Type B pancreatic cell (in vitro differentiated cells): ENCODE measurements at regions not wholly inside any gene's neighbourhood (a gene's known extent, or its start where the extent isn't known, plus 50 kb on each side); places are given as distances from the start of the nearest gene placed in this dataset.
A peak's percentile ranks its signal among the peaks of the same experiment; 100 is the strongest.

ENCODE experiments used
- DNase-seq: peaks from one replicate; pipeline ENCODE4 v3.0.0; 2021; ENCODE audit warnings: mixed read lengths; ENCODE audit not compliant: unreplicated experiment; ENCODE audit errors: extremely low spot score
- H3K27ac Mint-ChIP-seq: 2 replicates; pipeline ENCODE4 v1.8.0; 2021; ENCODE audit warnings: mild to moderate bottlenecking, mixed read lengths
- H3K27me3 Mint-ChIP-seq: 2 replicates; pipeline ENCODE4 v1.8.0; 2021; ENCODE audit warnings: mixed read lengths
- H3K36me3 Mint-ChIP-seq: 2 replicates; pipeline ENCODE4 v1.8.0; 2021; ENCODE audit warnings: mixed read lengths
- H3K4me1 Mint-ChIP-seq: one replicate; pipeline ENCODE4 v1.8.0; 2021; ENCODE audit warnings: mixed read lengths; ENCODE audit not compliant: unreplicated experiment
- H3K4me3 Mint-ChIP-seq: 2 replicates; pipeline ENCODE4 v1.8.0; 2021; ENCODE audit warnings: mild to moderate bottlenecking, mixed read lengths
- H3K9me3 Mint-ChIP-seq: 2 replicates; pipeline ENCODE4 v1.8.0; 2021; ENCODE audit warnings: mixed read lengths
- CTCF ChIP-seq: fragments of 200-600 bp; sonication (generic); conservative IDR thresholded peaks from 2 replicates; pipeline ENCODE4 v1.5.0; 2021; ENCODE audit warnings: antibody characterized with exemption, mild to moderate bottlenecking

- TF ChIP-seq CTCF: no peak
- H3K9me3 Mint-ChIP-seq: peaks cover 4% of the 10 kb centered on the region
- no peak overlapping the region for H3K27ac Mint-ChIP-seq
- H3K4me3 Mint-ChIP-seq: no peak overlapping the region
- H3K36me3 Mint-ChIP-seq: no peaks in the 10 kb centered on the region
- DNase-seq: no peak
- H3K4me1 Mint-ChIP-seq: peaks cover 32% of the 10 kb centered on the region
- H3K27me3 Mint-ChIP-seq: peaks cover 7% of the 10 kb centered on the region
Measured at GRCh38 chr16:50460538-50461399, 87.4 kb upstream of the NKD1 start.

- DNase-seq: no peak
- TF ChIP-seq CTCF: no peak
- Mint-ChIP-seq H3K27me3 (peaks cover 7% of the 10 kb centered on the region), H3K36me3 (no peaks in the 10 kb centered on the region), H3K4me3 (no peak overlapping the region), H3K9me3 (peaks cover 4% of the 10 kb centered on the region), H3K4me1 (peaks cover 40% of the 10 kb centered on the region), H3K27ac (no peak overlapping the region)
Measured at GRCh38 chr16:50459496-50460080, 88.6 kb upstream of the NKD1 start.

- peaks cover 4% of the 10 kb centered on the region for H3K9me3 Mint-ChIP-seq
- H3K27ac Mint-ChIP-seq: peak overlapping the region; percentile 95
- peaks cover 40% of the 10 kb centered on the region for H3K4me1 Mint-ChIP-seq
- TF ChIP-seq CTCF: no peak
- H3K4me3 Mint-ChIP-seq: no peak overlapping the region
- no peaks in the 10 kb centered on the region for H3K36me3 Mint-ChIP-seq
- H3K27me3 Mint-ChIP-seq: peaks cover 7% of the 10 kb centered on the region
- DNase-seq: no peak
Measured at GRCh38 chr16:50458667-50459495, 89.3 kb upstream of the NKD1 start.

GRCh38 chr16:50457979-50458491 is 89.2 kb upstream of the BRD7 start:
- Mint-ChIP-seq H3K27ac (peak overlapping the region; percentile 95), H3K27me3 (peaks cover 7% of the 10 kb centered on the region), H3K9me3 (peaks cover 4% of the 10 kb centered on the region), H3K4me3 (no peak overlapping the region), H3K4me1 (peaks cover 32% of the 10 kb centered on the region), H3K36me3 (no peaks in the 10 kb centered on the region)
- no peak for DNase-seq
- no peak for TF ChIP-seq CTCF

- H3K4me3 Mint-ChIP-seq: peak overlapping the region; percentile 52
Measured at GRCh38 chr16:50457423-50457822, 88.6 kb upstream of the BRD7 start.

More at GRCh38 chr16:50457423-50457822, 88.6 kb upstream of the BRD7 start:
- peaks cover 26% of the 10 kb centered on the region for H3K4me1 Mint-ChIP-seq
- peaks cover 4% of the 10 kb centered on the region for H3K9me3 Mint-ChIP-seq
- no peak for TF ChIP-seq CTCF
- peaks cover 7% of the 10 kb centered on the region for H3K27me3 Mint-ChIP-seq
- no peaks in the 10 kb centered on the region for H3K36me3 Mint-ChIP-seq
- no peak for DNase-seq
- H3K27ac Mint-ChIP-seq: peak overlapping the region; percentile 95
